ENCODE measurements at regions not wholly inside any gene's neighbourhood (a gene's known extent, or its start where the extent isn't known, plus 50 kb on each side); places are given as distances from the start of the nearest gene placed in this dataset.

DNA sequence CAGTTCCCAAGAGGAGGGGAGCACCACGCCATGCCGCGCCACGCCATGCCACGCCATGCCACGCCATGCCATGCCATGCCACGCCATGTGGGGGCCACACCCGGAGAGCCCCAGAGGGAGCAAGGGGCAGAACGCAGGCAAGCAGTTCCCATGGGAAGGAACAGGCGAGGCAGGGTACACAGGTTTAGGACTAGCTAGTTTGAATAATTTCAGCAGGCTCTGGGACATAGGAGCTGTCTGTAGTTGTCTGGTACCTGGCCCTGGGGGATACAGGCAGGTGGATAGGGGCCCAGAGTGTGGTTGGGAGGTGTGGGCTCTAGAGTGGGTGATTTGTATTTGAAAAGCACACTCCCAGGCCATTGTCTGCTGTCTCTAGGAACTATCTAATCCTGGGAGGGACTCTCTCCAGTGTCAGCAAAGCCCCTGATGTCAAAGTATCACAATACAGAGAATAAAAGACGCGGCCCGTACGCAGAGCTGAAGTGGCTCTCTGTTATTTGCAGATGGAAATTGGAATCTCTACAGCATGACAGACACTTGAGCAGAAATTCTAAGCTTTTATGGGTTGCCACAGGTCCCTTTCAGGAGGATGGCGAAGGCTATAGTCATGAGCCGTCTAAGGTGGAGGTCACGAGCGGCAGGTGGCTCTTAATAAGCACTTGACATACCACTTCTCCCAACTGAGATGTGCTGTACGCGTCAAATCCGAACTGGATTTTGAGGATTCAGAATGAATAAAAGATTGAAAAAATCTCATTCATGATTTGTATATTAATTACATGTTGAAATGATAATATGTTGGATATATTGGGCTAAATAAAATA, 220.8 kb upstream of the TNRC6C start:
- H2BK120ac ChIP-seq (replicated peaks; ENCODE audit: low read depth, low read length): no peak overlapping the region
- peaks cover 10 to 15% of the 10 kb centered on the region in 2 experiments; a peak in 3 of 4 replicates for H3K9me3 ChIP-seq (ENCODE audit: insufficient read depth in 2 of 2, low read depth in 1 of 2, low read length in 1 of 2)
- H3K27ac ChIP-seq (ENCODE audit: low read depth, low read length): no peak overlapping the region
- H2BK15ac ChIP-seq (ENCODE audit: low read length): no peak overlapping the region
- no peak overlapping the region for H2BK12ac ChIP-seq (ENCODE audit: low read depth, low read length)
- no peaks in the 10 kb centered on the region for H4K20me1 ChIP-seq (replicated peaks in 1 of 2; ENCODE audit: control insufficient read depth in 1 of 2, insufficient read depth in 2 of 2, low read length in 2 of 2)
- no peak overlapping the region for H4K5ac ChIP-seq (ENCODE audit: insufficient read length, low read depth, low read length)
- H3K56ac ChIP-seq (replicated peaks; ENCODE audit: insufficient read length, low read depth, low read length): no peak overlapping the region
- ChIA-PET POLR2A (ENCODE audit: partially characterized antibody) (interaction anchor here (1.1 kb wide), 1 partner anchor 209 kb away, joined by 3 read pairs; no protein-coding TSS in a partner anchor), CTCF (ENCODE audit: partially characterized antibody) (interaction anchor here (0.7 to 3.2 kb wide), 5 partner anchors 10 to 194 kb away, joined by 3 to 13 read pairs (median 4); no protein-coding TSS in a partner anchor)
- no peak overlapping the region for H2BK5ac ChIP-seq (ENCODE audit: low read depth, low read length)
- no peak overlapping the region for H2BK20ac ChIP-seq (ENCODE audit: low read length)
- H3K4me1 ChIP-seq (replicated peaks in 1 of 4; ENCODE audit: control insufficient read depth in 3 of 4, insufficient read depth in 4 of 4, low read length in 3 of 4): peaks cover 0 to 24% (median 16%) of the 10 kb centered on the region in 4 experiments; a peak in 6 of 7 replicates
- H3K23ac ChIP-seq (ENCODE audit: insufficient read length): no peak overlapping the region
- H3K79me2 ChIP-seq (ENCODE audit: control insufficient read depth in 1 of 2, insufficient read depth in 2 of 2, low read length in 2 of 2): no peaks in the 10 kb centered on the region
- H3K79me1 ChIP-seq (ENCODE audit: low read depth, low read length): no peaks in the 10 kb centered on the region
- no peak overlapping the region for H3K14ac ChIP-seq (ENCODE audit: insufficient read length)
- H2AFZ ChIP-seq (ENCODE audit: low read length): no peak overlapping the region
- H4K8ac ChIP-seq (ENCODE audit: extremely low read depth, insufficient read depth, low read length): no peak overlapping the region
- WGBS, 2 experiments (ENCODE audit: extremely low coverage in 1 of 2, insufficient coverage in 1 of 2, insufficient read length in 1 of 2, insufficient replicate concordance in 2 of 2, low coverage in 1 of 2, low lambda C conversion rate in 2 of 2, missing lambda C conversion rate in 1 of 2): 85% methylated on average over 20 of the region's 21 CpGs; no CpG with 5 or more reads in 1 of the 2 experiments
- peaks cover 0 to 41% (median 35%) of the 10 kb centered on the region in 4 experiments; a peak in 4 of 7 replicates for H3K27me3 ChIP-seq (replicated peaks in 1 of 4; ENCODE audit: control insufficient read depth in 3 of 4, extremely low read depth in 1 of 4, insufficient read depth in 3 of 4, low read length in 3 of 4)
- no peaks in the 10 kb centered on the region; a peak in 1 of 8 replicates for H3K36me3 ChIP-seq (ENCODE audit: control insufficient read depth in 2 of 4, insufficient read depth in 4 of 4, low read length in 3 of 4)
- H3K18ac ChIP-seq (ENCODE audit: extremely low read depth, low read length): no peak overlapping the region
- H4K91ac ChIP-seq (replicated peaks; ENCODE audit: insufficient read length, low read length): no peak overlapping the region
- no peak overlapping the region for H3K4me3 ChIP-seq (ENCODE audit: extremely low read depth in 1 of 4, insufficient read depth in 2 of 4, low read depth in 3 of 4, low read length in 4 of 4)
- DNase-seq (ENCODE audit: low read depth in 1 of 2, low spot score in 2 of 2) (peak in 1 of 2 experiments; percentile 26), FAIRE-seq (no peak)
- no peak overlapping the region for H2AK5ac ChIP-seq (ENCODE audit: low read depth, low read length)
- H3K23me2 ChIP-seq (ENCODE audit: low read depth, low read length): no peaks in the 10 kb centered on the region
- no peak overlapping the region for H3K9ac ChIP-seq (replicated peaks in 1 of 4; ENCODE audit: extremely low read depth in 1 of 4, low read depth in 3 of 4, low read length in 3 of 4)
- no peak overlapping the region for H3K4me2 ChIP-seq (ENCODE audit: insufficient read depth in 1 of 2, low read depth in 2 of 2, low read length in 2 of 2)
- H3K4ac ChIP-seq (replicated peaks; ENCODE audit: insufficient read length, low read depth, low read length): no peak overlapping the region
- no peak for TF ChIP-seq RNF2 (IDR thresholded peaks at IDR 0.05; ENCODE audit: borderline replicate concordance, low read depth, low read length, missing control alignments, poor library complexity, severe bottlenecking)
- TF ChIP-seq MAFK (IDR thresholded peaks at IDR 0.05; ENCODE audit: low read depth, low read length): no peak
